GM21619 (cell line): ENCODE measurements at regions not wholly inside any gene's neighbourhood (a gene's known extent, or its start where the extent isn't known, plus 50 kb on each side); places are given as distances from the start of the nearest gene placed in this dataset.

Source experiments
- ATAC-seq: cut with Tn5 transposase; IDR thresholded peaks from one replicate; pipeline ENCODE4 v1.9.1; 2021; ENCODE audit not compliant: unreplicated experiment

GRCh38 chr3:153596401-153596800, 434.4 kb downstream of the RAP2B start:
- no peak for ATAC-seq

GRCh38 chr3:153599685-153600084, 437.7 kb downstream of the RAP2B start:
- ATAC-seq, result no peak

DNA sequence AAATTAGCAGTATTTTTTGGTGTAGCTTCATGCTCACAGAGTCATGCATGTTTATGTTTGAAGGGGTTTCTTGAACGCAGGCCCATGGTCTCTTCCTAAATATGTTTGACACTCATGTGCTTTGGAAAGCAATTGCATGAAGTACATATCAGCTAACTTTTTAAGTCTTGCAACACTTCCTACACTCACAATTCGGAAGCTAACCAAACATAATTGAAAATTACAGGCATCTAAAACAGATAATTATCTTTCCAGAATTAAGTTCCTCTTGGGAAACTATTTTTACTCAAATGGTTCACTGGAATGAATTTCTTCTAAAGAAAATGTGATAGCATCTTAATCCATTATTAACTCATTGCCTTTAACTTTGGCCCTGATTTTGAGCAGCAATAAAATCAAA, 438.9 kb downstream of the RAP2B start:
- ATAC-seq, result no peak

- ATAC-seq, result no peak
Measured at GRCh38 chr3:153601374-153601853, 439.4 kb downstream of the RAP2B start.

DNA sequence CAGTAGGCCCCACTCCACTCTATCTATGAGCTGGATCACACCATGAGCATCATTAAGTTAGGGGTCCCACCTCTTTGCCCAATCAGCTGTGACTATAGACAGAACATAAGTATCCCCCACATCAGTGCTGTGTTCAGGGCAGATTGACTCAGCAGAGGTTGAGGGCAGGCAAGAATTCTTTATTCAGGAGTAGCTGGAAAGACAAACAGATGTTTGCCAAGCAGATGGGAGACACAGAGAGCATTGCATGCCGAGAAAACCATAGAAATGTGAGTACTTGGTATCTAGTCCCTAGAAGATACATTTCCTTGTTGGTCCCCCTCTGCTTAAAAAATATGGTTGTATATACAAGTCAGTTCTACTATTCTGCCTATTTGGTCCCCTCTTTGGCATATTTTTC, 440.8 kb downstream of the RAP2B start:
- ATAC-seq, result no peak

DNA sequence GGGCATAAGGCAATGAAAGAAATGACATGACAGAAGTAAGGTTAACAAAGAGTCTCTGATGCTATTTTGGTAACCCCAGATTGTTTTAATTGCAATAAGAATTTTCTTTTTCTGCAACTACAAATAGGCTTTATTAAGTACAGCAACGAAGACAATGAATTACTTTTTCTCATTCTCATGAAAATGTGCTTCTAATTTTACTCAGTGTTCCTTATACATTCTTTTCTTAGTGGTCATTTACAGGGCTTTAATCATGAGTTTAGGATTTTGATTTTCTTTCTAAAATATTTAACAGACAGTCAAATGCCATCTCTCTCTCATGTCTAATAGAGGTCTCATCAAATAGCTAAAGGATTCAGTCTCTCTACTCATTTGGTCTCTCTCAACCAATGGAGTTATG, 452.1 kb downstream of the RAP2B start:
- no peak for ATAC-seq

GRCh38 chr3:153614563-153614962, 452.5 kb downstream of the RAP2B start:
- no peak for ATAC-seq

DNA sequence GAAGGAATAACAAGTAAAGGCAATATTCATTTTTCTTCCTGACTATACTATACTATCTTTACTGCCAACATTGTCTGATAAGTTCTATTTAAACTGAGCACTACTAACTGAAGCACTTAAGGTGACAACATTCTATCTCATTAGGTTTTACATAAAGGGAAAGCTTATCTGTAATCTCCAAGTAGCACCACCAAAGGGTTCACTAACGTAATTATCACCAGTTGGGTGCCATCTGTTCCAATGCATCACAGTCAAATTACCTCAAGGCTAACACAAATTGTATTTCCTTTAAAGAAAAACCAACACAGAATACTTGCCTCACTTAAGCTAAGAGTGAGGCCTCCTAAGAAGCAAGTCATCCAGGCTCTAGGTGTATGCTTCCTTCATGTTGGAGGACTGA, 453.8 kb downstream of the RAP2B start:
- no peak for ATAC-seq

- ATAC-seq, result no peak
Measured at GRCh38 chr3:153617463-153617862, 455.4 kb downstream of the RAP2B start.

DNA sequence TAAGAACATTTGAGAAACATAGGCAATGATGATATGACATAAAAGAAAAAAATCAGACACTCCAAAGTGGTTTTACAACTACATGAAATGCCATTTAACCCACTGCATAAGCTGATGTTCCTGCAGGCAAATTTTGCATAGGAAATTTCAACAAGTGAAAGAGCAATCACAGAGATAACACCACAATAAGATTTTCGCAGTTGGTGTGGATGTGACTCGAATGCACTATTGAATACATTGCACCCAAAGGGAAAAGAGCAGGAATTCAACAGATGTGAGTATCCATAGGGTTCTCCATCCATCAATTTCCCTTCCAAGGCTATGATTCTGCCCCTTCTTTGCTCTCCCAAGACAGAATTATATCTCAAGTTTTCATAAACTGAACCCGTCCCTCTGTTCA, 456.1 kb downstream of the RAP2B start:
- ATAC-seq, result no peak

DNA sequence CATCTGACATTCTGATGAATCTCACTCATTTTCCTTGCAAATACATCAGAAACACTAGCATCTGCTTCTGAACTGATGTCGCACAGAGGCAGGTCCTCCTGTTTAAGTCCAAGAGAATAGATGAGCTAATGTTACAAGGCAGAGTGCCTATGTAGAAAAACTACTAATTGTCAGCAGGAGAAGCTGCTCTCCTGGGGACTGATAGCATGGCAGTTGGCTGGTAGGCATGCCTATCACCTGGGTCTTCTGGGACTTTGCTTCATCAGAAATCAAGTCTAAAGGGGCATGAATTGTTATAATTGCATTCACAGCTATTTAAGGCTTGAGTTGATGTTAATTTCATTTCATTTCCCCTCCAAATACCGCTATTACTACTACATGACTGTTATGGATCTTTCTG, 457.2 kb downstream of the RAP2B start:
- no peak for ATAC-seq

DNA sequence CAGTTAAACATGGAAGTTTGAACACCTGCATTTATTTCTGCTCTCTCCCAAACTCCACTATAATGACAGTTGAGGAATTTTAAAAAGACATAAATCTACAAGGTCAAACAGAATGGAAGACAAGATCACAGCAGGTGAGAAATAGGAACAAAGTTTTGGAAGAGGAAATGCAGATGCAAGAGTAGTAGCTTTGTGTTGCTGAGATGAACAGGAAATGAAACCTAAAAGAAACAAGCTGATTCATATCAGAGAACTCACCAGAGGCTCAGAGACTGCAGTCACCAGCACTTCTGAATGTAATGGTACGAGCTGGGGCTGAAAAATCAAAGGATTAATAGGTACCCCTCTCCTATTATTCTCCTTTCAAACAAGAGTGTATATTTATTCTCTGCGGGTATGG, 459.9 kb downstream of the RAP2B start:
- peak; percentile 94 for ATAC-seq

DNA sequence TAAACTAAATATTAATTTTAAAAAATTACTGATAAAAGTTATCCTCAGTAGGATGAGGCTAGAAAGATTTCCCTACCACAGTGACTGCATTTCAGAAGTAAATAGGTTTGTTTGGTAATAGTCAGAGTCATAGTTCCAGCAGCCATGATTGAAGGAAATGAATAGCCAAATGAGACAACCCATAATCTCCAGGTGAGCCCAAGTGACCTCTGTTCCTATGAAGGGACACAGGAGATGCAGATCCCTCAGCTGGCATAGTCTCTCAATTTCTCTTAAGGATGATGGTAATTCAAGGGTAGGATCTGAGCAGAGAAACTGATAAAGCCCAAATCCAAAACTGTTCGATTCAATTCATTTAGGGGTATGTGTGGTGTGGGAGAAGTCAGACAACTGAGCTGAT, 461.8 kb downstream of the RAP2B start:
- ATAC-seq, result no peak

DNA sequence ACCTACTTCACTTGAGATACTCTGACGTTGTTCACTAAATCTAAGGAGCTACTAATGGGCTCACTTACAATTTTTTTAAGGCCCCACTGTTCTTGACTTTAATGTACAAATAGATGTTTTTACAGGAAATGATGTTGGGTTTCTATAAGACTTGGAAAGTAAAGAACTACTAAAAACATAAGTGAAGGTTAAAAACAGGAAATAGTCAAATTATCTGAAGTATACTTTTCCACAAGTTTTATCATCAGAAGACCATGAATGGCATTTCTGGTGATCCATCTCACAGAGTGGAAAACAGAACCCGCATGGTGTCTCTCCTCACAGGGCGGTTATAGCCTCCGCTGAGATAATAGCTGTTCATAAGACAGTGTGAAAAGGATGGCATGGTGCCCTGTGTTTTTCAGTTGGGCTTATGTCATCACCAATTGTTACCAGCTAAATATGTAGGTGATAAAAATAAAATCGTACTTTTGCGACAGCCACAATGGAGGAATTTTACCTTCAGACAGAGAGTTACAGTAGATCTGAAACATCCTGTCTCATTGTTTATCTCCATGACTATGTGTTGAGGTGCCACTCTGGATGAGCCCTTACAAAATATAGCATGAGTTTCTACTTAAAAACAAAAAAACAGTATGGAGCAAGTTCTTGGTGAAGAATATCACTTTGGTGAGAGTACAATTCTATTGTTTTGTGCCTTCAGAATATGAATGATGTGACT, 462.4 kb downstream of the RAP2B start:
- ATAC-seq, result no peak

- no peak for ATAC-seq
Measured at GRCh38 chr3:153625506-153625905, 463.5 kb downstream of the RAP2B start.

DNA sequence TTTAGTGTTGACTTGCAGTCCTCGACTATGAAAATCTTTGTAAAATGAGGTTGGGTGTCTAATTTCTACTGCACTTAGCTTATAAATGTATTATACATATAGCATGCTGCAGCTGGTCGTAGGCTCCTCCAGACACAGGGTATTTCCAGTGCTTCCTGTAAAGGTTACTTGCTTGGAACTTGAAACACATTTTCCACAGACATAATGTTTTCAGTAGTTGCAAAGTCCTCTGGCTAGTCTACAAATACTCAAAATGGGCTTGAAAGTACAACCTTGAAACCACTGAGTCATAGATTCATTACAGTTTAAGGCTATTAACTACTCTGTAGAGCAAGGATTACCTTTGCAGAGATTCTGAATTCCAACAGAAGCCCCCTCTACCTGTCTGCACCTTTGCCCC, 464.1 kb downstream of the RAP2B start:
- ATAC-seq, result no peak

- no peak for ATAC-seq
Measured at GRCh38 chr3:153628591-153628990, 466.6 kb downstream of the RAP2B start.

- ATAC-seq, result no peak
Measured at GRCh38 chr3:153629148-153629547, 467.1 kb downstream of the RAP2B start.

GRCh38 chr3:153631102-153631501, 469.1 kb downstream of the RAP2B start:
- ATAC-seq, result no peak

GRCh38 chr3:153631664-153632063, 469.6 kb downstream of the RAP2B start:
- no peak for ATAC-seq

GRCh38 chr3:153633407-153633806, 471.4 kb downstream of the RAP2B start:
- no peak for ATAC-seq

DNA sequence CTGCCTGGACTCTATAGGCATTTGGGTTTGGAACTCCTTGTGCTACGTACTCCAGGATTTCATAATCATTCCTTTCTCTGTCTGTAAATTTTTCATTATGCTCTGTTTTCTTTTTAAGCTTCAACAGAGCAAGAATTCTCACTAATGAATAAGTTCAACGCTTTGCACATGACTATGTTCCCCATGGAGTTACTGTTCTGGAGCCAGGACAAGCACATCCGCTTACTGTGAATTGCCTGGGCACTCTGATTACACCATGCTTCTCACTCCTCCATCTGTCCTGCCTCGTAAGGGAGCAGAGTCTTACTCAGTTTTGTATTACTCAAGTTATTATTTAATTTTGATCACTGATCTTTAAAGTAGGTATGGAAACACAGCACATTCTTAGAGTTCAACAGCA, 472.7 kb downstream of the RAP2B start:
- no peak for ATAC-seq

DNA sequence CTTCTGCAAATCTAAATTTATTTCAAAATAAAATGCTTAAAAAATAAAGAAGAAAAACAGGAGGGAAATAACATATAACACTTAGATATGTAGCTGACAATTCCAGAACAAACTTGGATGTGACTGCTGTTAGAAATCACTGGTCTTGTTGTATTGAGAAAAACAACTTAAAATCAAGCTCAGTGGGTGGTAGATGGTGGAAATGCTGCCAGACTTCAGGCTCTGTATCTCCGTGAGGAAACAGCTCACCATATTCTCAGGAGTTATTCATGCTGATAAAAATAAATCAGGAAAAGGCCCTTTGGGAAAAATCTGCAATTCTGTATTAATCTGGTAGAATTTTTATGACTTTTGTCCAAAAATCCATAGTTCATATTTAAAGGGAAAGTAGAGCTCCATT, 477.6 kb downstream of the RAP2B start:
- ATAC-seq, result no peak
